K562 (cell line): ENCODE measurements at regions not wholly inside any gene's neighbourhood (a gene's known extent, or its start where the extent isn't known, plus 50 kb on each side); places are given as distances from the start of the nearest gene placed in this dataset.

Source experiments
- E2F6 ChIP-seq, 2 experiments: IDR thresholded peaks; 2 replicates each; pipeline ENCODE4 v1.6.1; 2011; ENCODE audit warnings: borderline replicate concordance in 1 of 2, control low read depth in 1 of 2, low read depth in 1 of 2, low read length in 1 of 2, mild to moderate bottlenecking in 1 of 2, mixed read lengths in 1 of 2, moderate library complexity in 1 of 2; ENCODE audit not compliant: insufficient read depth in 1 of 2, insufficient read length in 1 of 2, poor library complexity in 1 of 2, severe bottlenecking in 1 of 2; ENCODE audit errors: extremely low read depth in 1 of 2
- ERF ChIP-seq: fragments of 450-650 bp; formaldehyde crosslinking; IDR thresholded peaks from 2 replicates; pipeline ENCODE4 v1.4.0; 2020; ENCODE audit warnings: mild to moderate bottlenecking, mixed read lengths
- L3MBTL2 ChIP-seq: fragments of 450-650 bp; IDR thresholded peaks from 2 replicates; pipeline ENCODE4 v1.6.1; 2016; ENCODE audit warnings: mild to moderate bottlenecking, moderate library complexity
- MAFK ChIP-seq: IDR thresholded peaks from 2 replicates; pipeline ENCODE4 v1.6.1; 2011; ENCODE audit warnings: low read length, improper control_type of control experiment
- NFE2 ChIP-seq: IDR thresholded peaks from 2 replicates; pipeline ENCODE4 v1.6.1; 2014; ENCODE audit warnings: antibody characterized with exemption, low read depth
- NR2C2 ChIP-seq, 2 experiments: fragments of 200-800 bp in 1 of 2; sonication (Bioruptor generic) in 1 of 2; sonication (generic) in 1 of 2; formaldehyde crosslinking in 1 of 2; IDR thresholded peaks; 2 replicates each; pipeline versions ENCODE4 v1.6.1 to v1.8.0; 2016 to 2022; ENCODE audit warnings: mild to moderate bottlenecking in 1 of 2, missing compliant biosample characterization in 1 of 2, missing genetic modification characterization in 1 of 2, missing genetic modification reagents in 1 of 2
- PHB ChIP-seq: fragments of 250-450 bp; sonication (Bioruptor Pico); IDR thresholded peaks from 2 replicates; pipeline ENCODE4 v1.5.0; 2021
- TAF1 ChIP-seq: IDR thresholded peaks from 2 replicates; pipeline ENCODE4 v1.6.1; 2011; ENCODE audit warnings: mild to moderate bottlenecking, low read length, moderate library complexity; ENCODE audit not compliant: insufficient read depth, control insufficient read depth, severe bottlenecking; ENCODE audit errors: extremely low read depth
- THAP12 ChIP-seq: fragments of 250-450 bp; sonication (Bioruptor Pico); IDR thresholded peaks from 2 replicates; pipeline ENCODE4 v1.9.0; 2021; ENCODE audit warnings: mild to moderate bottlenecking, inconsistent platforms
- ZNF239 ChIP-seq: fragments of 250-450 bp; sonication (Bioruptor Pico); IDR thresholded peaks from 2 replicates; pipeline ENCODE4 v1.4.0; 2020; ENCODE audit warnings: mild to moderate bottlenecking
- ZNF280B ChIP-seq: fragments of 250-450 bp; sonication (Bioruptor Pico); IDR thresholded peaks from 2 replicates; pipeline ENCODE4 v1.5.1; 2021; ENCODE audit warnings: mild to moderate bottlenecking
- TF ChIP-seq, protein P1 (sequence below): fragments of 450-650 bp; IDR thresholded peaks from 2 replicates; pipeline ENCODE4 v1.6.1; 2018; ENCODE audit not compliant: partially characterized antibody
- TF ChIP-seq, protein P2 (sequence below): fragments of 250-450 bp; sonication (Bioruptor Pico); IDR thresholded peaks from 2 replicates; pipeline ENCODE4 v1.4.0; 2020; ENCODE audit warnings: mild to moderate bottlenecking, moderate library complexity, borderline replicate concordance

DNA sequence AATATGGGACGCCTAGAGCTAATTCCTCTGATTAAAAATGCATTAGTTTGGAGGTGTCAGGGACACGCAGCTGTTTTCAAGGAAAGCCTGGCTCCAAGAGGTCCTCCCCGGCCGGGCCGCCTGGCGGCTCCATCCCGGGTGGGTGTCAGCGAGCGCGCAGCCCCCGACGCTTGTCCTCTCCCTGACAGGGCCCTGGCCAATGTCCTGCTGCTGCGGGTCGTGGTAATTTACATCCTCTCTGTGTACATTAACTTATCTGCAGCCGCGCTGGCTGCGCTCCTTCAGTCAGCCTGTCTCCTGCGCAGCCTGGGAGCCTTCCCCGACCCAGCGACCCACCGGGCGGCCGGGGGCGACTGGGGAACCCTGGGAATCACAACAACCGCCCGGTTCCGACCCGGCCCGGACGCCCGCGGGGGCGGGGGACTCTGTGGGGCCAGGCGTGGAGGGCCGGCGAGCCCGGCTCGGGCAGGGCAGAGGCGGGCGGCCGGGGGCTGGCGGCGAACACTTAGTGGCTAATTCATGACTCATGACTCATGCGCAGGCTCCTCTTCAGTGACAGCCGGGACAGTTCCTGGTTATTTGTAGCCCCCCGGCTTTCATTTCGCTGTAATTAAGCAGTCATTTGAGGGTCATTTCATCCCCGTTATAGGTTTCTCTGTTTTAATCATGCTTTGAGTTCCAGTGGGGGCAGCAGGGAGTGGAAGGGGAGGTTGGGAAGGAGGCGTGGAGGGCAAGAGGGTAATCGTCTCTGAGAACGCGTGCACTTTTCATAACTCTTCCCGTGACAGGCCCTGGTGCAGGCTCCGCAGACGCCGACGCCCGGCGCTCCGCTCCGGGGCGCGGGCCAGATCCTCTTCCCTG is 141.9 kb upstream of the CTAGE1 start (continued):
- TF ChIP-seq ZNF280B (CRISPR knock-in tag) (no peak), L3MBTL2 (peak; percentile 96), TAF1 (peak; percentile 37), PHB (peak; percentile 84; the same call in 1 of the 2 replicates), ZNF239 (CRISPR knock-in tag) (no peak), NR2C2 (CRISPR knock-in tag; IDR thresholded peaks at IDR 0.05) (no peak), NR2C2 (tag; IDR thresholded peaks at IDR 0.05) (peak; percentile 49; the same call in 1 of the 2 replicates), MAFK (no peak), THAP12 (no peak), E2F6 (IDR thresholded peaks at IDR 0.05; ENCODE audit: borderline replicate concordance in 1 of 2, extremely low read depth in 1 of 2, insufficient read depth in 1 of 2, insufficient read length in 1 of 2, low read depth in 1 of 2, low read length in 1 of 2, poor library complexity in 1 of 2, severe bottlenecking in 1 of 2) (peak; percentile 66 to 87), ERF (no peak), NFE2 (peak; percentile 47; the same call in 1 of the 2 replicates)
- TF ChIP-seq, protein P1, sequence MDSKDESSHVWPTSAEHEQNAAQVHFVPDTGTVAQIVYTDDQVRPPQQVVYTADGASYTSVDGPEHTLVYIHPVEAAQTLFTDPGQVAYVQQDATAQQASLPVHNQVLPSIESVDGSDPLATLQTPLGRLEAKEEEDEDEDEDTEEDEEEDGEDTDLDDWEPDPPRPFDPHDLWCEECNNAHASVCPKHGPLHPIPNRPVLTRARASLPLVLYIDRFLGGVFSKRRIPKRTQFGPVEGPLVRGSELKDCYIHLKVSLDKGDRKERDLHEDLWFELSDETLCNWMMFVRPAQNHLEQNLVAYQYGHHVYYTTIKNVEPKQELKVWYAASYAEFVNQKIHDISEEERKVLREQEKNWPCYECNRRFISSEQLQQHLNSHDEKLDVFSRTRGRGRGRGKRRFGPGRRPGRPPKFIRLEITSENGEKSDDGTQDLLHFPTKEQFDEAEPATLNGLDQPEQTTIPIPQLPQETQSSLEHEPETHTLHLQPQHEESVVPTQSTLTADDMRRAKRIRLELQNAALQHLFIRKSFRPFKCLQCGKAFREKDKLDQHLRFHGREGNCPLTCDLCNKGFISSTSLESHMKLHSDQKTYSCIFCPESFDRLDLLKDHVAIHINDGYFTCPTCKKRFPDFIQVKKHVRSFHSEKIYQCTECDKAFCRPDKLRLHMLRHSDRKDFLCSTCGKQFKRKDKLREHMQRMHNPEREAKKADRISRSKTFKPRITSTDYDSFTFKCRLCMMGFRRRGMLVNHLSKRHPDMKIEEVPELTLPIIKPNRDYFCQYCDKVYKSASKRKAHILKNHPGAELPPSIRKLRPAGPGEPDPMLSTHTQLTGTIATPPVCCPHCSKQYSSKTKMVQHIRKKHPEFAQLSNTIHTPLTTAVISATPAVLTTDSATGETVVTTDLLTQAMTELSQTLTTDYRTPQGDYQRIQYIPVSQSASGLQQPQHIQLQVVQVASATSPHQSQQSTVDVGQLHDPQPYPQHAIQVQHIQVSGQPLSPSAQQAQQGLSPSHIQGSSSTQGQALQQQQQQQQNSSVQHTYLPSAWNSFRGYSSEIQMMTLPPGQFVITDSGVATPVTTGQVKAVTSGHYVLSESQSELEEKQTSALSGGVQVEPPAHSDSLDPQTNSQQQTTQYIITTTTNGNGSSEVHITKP: peak; percentile 96
- TF ChIP-seq, protein P2, sequence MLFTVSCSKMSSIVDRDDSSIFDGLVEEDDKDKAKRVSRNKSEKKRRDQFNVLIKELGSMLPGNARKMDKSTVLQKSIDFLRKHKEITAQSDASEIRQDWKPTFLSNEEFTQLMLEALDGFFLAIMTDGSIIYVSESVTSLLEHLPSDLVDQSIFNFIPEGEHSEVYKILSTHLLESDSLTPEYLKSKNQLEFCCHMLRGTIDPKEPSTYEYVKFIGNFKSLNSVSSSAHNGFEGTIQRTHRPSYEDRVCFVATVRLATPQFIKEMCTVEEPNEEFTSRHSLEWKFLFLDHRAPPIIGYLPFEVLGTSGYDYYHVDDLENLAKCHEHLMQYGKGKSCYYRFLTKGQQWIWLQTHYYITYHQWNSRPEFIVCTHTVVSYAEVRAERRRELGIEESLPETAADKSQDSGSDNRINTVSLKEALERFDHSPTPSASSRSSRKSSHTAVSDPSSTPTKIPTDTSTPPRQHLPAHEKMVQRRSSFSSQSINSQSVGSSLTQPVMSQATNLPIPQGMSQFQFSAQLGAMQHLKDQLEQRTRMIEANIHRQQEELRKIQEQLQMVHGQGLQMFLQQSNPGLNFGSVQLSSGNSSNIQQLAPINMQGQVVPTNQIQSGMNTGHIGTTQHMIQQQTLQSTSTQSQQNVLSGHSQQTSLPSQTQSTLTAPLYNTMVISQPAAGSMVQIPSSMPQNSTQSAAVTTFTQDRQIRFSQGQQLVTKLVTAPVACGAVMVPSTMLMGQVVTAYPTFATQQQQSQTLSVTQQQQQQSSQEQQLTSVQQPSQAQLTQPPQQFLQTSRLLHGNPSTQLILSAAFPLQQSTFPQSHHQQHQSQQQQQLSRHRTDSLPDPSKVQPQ (CRISPR knock-in tag): no peak
